GM12878 (cell line): ENCODE measurements at regions not wholly inside any gene's neighbourhood (a gene's known extent, or its start where the extent isn't known, plus 50 kb on each side); places are given as distances from the start of the nearest gene placed in this dataset.
"Not testable (repeated sequence)": the region's sequence is repeated elsewhere in the genome, so short reads cannot be mapped to it uniquely, and the experiment has no call there.

ENCODE experiments used
- ATAC-seq: fragments of 200-7000 bp; cut with Tn5 transposase; 3 replicates; pipeline ENCODE4 v1.9.1; 2020; ENCODE audit warnings: mild to moderate bottlenecking, moderate library complexity
- BruUV-seq: library from RNA; stranded (reverse); fragments of 400-500 nt; replicated peaks from 2 replicates; lab custom pipeline; 2021; lab: Mats Ljungman, UMichigan
- CTCF ChIA-PET: fragments of 300-600 bp; sonication (Branson Sonifier 250); formaldehyde crosslinking; extraction: SDS; loops from one replicate; lab custom pipeline; 2021; ENCODE audit warnings: inconsistent platforms; lab: Yijun Ruan, JAX
- POLR2A ChIA-PET: fragments of 350-600 bp; formaldehyde crosslinking; extraction: SDS; loops from one replicate; lab custom pipeline; 2021; ENCODE audit warnings: inconsistent platforms; lab: Charles Lee
- RAD21 ChIA-PET: fragments of 300-600 bp; sonication (Branson Sonifier 250); formaldehyde crosslinking; loops from one replicate; lab custom pipeline; 2023; ENCODE audit warnings: antibody characterized with exemption; ENCODE audit not compliant: unreplicated experiment; lab: Charles Lee
- SMC1A ChIA-PET: fragments of 300-600 bp; sonication (Branson Sonifier 250); formaldehyde crosslinking; loops from one replicate; lab custom pipeline; 2023; ENCODE audit not compliant: unreplicated experiment, uncharacterized antibody; lab: Charles Lee
- DNase-seq: peaks from one replicate; pipeline ENCODE4 v3.0.0-alpha.2; 2011; ENCODE audit warnings: low read depth, low spot score
- FAIRE-seq: peaks from 3 replicates; lab custom pipeline; 2011; peaks lifted over from hg19 to GRCh38; lab: Jason Lieb, UNC
- H2AFZ ChIP-seq: 2 replicates; pipeline ENCODE4 v1.6.0; 2011; ENCODE audit warnings: low read depth, low read length, control low read depth; ENCODE audit not compliant: control insufficient read depth
- H3K27ac ChIP-seq: 2 replicates; pipeline ENCODE4 v1.5.1; 2011; ENCODE audit warnings: control low read depth; ENCODE audit not compliant: control insufficient read depth, insufficient read depth
- H3K27me3 ChIP-seq, 2 experiments: replicated peaks in 1 of 2; 2 replicates each; pipeline versions ENCODE4 v1.6.0 to v1.6.1; 2011; ENCODE audit warnings: low read length in 1 of 2; ENCODE audit not compliant: control insufficient read depth in 2 of 2, insufficient read depth in 2 of 2
- H3K36me3 ChIP-seq, 2 experiments: 2 replicates each; pipeline ENCODE4 v1.5.1; 2011; ENCODE audit warnings: low read length in 1 of 2; ENCODE audit not compliant: control insufficient read depth in 2 of 2, insufficient read depth in 2 of 2
- H3K4me1 ChIP-seq: 2 replicates; pipeline ENCODE4 v1.6.1; 2011; ENCODE audit warnings: mild to moderate bottlenecking, low read length, moderate library complexity, mixed read lengths; ENCODE audit not compliant: control insufficient read depth, insufficient read depth
- H3K4me2 ChIP-seq: 2 replicates; pipeline ENCODE4 v1.6.0; 2011; ENCODE audit warnings: control low read depth; ENCODE audit not compliant: control insufficient read depth, insufficient read depth
- H3K4me3 ChIP-seq: fragments of 200-600 bp; sonication (generic); 2 replicates; pipeline ENCODE4 v1.5.1; 2016
- H3K79me2 ChIP-seq: 2 replicates; pipeline ENCODE4 v1.6.0; 2011; ENCODE audit warnings: low read length; ENCODE audit not compliant: control insufficient read depth, insufficient read depth
- H3K9ac ChIP-seq: 2 replicates; pipeline ENCODE4 v1.8.0; 2011; ENCODE audit warnings: low read length, control low read depth, mixed read lengths; ENCODE audit not compliant: control insufficient read depth, insufficient read depth
- H3K9me3 ChIP-seq: replicated peaks from 3 replicates; pipeline ENCODE4 v1.5.1; 2011; ENCODE audit warnings: mild to moderate bottlenecking, low read length; ENCODE audit not compliant: control insufficient read depth, insufficient read depth
- H4K20me1 ChIP-seq: 2 replicates; pipeline ENCODE4 v1.6.0; 2011; ENCODE audit not compliant: control insufficient read depth, insufficient read depth
- FOS ChIP-seq: IDR thresholded peaks from 3 replicates; pipeline ENCODE4 v1.6.1; 2011; ENCODE audit warnings: borderline replicate concordance; ENCODE audit not compliant: insufficient read length; ENCODE audit errors: extremely low read depth
- NFYB ChIP-seq: IDR thresholded peaks from 2 replicates; pipeline ENCODE4 v1.6.1; 2011; ENCODE audit warnings: low read depth, mild to moderate bottlenecking, low read length, improper control_type of control experiment, moderate library complexity; ENCODE audit not compliant: insufficient read depth
- RAD21 ChIP-seq: IDR thresholded peaks from 2 replicates; pipeline ENCODE4 v1.6.1; 2011; ENCODE audit warnings: mild to moderate bottlenecking, low read depth, low read length, moderate library complexity; ENCODE audit not compliant: insufficient read depth
- SPI1 ChIP-seq: IDR thresholded peaks from 2 replicates; pipeline ENCODE4 v1.6.1; 2011; ENCODE audit warnings: low read depth, mild to moderate bottlenecking, low read length, moderate library complexity, borderline replicate concordance; ENCODE audit not compliant: insufficient read depth
- SUZ12 ChIP-seq: fragments of 200-600 bp; sonication (generic); IDR thresholded peaks from one replicate; pipeline ENCODE4 v1.6.1; 2018; ENCODE audit warnings: antibody characterized with exemption, mild to moderate bottlenecking; ENCODE audit not compliant: unreplicated experiment
- WGBS: methylation state at CpG from one replicate; pipeline ENCODE4 v1.1.6; 2016; ENCODE audit warnings: low lambda C conversion rate; ENCODE audit not compliant: insufficient replicate concordance, insufficient coverage; ENCODE audit errors: missing lambda C conversion rate; 5-methylcytosine and 5-hydroxymethylcytosine counted together
- in situ Hi-C: fragments of 300-500 bp; cut with MboI; formaldehyde crosslinking; loops from 9 replicates; pipeline ENCODE4 v1.14.3; 2018; ENCODE audit warnings: mixed read lengths
- intact Hi-C: fragments of 100-400 bp; cut with micrococcal nuclease; formaldehyde crosslinking; loops from one replicate; pipeline ENCODE4 v1.14.2; 2022; ENCODE audit not compliant: unreplicated experiment
- TF ChIP-seq, protein P1 (sequence below): fragments of 450-650 bp; formaldehyde crosslinking; IDR thresholded peaks from 2 replicates; pipeline ENCODE4 v1.4.0; 2020; ENCODE audit warnings: mild to moderate bottlenecking, moderate library complexity
- TF ChIP-seq, protein P2 (sequence below): IDR thresholded peaks from 2 replicates; pipeline ENCODE4 v1.6.1; 2011; ENCODE audit warnings: borderline replicate concordance, low read depth, mild to moderate bottlenecking, moderate library complexity, mixed read lengths, low read length; ENCODE audit not compliant: insufficient read depth; ENCODE audit errors: extremely low read length
- TF ChIP-seq, protein P3 (sequence below): IDR thresholded peaks from 2 replicates; pipeline ENCODE4 v1.6.1; 2011; ENCODE audit warnings: borderline replicate concordance, low read depth, mild to moderate bottlenecking, moderate library complexity, low read length; ENCODE audit not compliant: insufficient read depth, poor library complexity, severe bottlenecking

DNA sequence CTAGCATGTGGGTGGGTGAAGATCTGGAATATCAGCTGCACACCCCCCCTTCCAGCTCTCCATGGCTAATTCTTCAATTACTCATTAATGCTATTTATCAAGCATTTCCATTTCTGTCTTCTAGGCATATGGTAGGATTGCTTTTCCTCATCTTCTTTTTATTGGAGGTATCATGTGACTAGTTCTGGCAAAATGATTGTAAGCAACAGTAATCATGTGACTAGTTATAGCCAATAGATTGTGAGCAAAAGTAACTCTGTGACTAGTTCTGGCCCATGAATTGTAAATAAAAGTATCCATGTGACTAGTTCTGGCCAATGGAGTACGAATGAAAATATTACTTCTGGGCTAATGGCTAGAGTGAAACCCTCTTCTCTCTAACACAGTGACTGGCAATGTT is 107.0 kb upstream of the TMEM132E start:
- ChIA-PET POLR2A (no interaction called here), CTCF (interaction anchor here (0.6 kb wide), 1 partner anchor 600 kb away, joined by 3 read pairs; no protein-coding TSS in a partner anchor), SMC1A (no interaction called here), RAD21 (no interaction called here)
- FAIRE-seq (no peak), ATAC-seq (no peak), DNase-seq (no peak)
- peaks cover 5 to 10% of the 10 kb centered on the region in 2 experiments; a peak in 3 of 4 replicates for H3K27me3 ChIP-seq
- H2AFZ ChIP-seq = no peak overlapping the region
- intact Hi-C loops (loop anchor here (10.0 kb wide), 1 partner anchor 58 kb away; no protein-coding TSS in a partner anchor), in situ Hi-C loops (no loop called here)
- WGBS = 0% methylated on average over 1 of the region's 1 CpG
- no peaks in the 10 kb centered on the region for H3K36me3 ChIP-seq
- no TSS peak for BruUV-seq
- H3K4me3 ChIP-seq = no peak overlapping the region
- no peak overlapping the region for H3K9ac ChIP-seq
- H3K79me2 ChIP-seq = no peaks in the 10 kb centered on the region
- no peak overlapping the region for H3K27ac ChIP-seq
- TF ChIP-seq NFYB (0 out of 2 replicates have a peak, but pooled peaks have one; percentile 36), RAD21 (no peak), SUZ12 (no peak), SPI1 (no peak), FOS (no peak)
- TF ChIP-seq, protein P1, sequence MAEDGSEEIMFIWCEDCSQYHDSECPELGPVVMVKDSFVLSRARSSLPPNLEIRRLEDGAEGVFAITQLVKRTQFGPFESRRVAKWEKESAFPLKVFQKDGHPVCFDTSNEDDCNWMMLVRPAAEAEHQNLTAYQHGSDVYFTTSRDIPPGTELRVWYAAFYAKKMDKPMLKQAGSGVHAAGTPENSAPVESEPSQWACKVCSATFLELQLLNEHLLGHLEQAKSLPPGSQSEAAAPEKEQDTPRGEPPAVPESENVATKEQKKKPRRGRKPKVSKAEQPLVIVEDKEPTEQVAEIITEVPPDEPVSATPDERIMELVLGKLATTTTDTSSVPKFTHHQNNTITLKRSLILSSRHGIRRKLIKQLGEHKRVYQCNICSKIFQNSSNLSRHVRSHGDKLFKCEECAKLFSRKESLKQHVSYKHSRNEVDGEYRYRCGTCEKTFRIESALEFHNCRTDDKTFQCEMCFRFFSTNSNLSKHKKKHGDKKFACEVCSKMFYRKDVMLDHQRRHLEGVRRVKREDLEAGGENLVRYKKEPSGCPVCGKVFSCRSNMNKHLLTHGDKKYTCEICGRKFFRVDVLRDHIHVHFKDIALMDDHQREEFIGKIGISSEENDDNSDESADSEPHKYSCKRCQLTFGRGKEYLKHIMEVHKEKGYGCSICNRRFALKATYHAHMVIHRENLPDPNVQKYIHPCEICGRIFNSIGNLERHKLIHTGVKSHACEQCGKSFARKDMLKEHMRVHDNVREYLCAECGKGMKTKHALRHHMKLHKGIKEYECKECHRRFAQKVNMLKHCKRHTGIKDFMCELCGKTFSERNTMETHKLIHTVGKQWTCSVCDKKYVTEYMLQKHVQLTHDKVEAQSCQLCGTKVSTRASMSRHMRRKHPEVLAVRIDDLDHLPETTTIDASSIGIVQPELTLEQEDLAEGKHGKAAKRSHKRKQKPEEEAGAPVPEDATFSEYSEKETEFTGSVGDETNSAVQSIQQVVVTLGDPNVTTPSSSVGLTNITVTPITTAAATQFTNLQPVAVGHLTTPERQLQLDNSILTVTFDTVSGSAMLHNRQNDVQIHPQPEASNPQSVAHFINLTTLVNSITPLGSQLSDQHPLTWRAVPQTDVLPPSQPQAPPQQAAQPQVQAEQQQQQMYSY (CRISPR knock-in tag) = no peak
- TF ChIP-seq, protein P2, sequence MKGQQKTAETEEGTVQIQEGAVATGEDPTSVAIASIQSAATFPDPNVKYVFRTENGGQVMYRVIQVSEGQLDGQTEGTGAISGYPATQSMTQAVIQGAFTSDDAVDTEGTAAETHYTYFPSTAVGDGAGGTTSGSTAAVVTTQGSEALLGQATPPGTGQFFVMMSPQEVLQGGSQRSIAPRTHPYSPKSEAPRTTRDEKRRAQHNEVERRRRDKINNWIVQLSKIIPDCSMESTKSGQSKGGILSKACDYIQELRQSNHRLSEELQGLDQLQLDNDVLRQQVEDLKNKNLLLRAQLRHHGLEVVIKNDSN = no peak
- TF ChIP-seq, protein P3, sequence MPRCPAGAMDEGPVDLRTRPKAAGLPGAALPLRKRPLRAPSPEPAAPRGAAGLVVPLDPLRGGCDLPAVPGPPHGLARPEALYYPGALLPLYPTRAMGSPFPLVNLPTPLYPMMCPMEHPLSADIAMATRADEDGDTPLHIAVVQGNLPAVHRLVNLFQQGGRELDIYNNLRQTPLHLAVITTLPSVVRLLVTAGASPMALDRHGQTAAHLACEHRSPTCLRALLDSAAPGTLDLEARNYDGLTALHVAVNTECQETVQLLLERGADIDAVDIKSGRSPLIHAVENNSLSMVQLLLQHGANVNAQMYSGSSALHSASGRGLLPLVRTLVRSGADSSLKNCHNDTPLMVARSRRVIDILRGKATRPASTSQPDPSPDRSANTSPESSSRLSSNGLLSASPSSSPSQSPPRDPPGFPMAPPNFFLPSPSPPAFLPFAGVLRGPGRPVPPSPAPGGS = peak; percentile 29
- no peak overlapping the region for H3K4me2 ChIP-seq
- no peaks in the 10 kb centered on the region for H4K20me1 ChIP-seq
- H3K9me3 ChIP-seq = no peaks in the 10 kb centered on the region
- no peaks in the 10 kb centered on the region for H3K4me1 ChIP-seq

DNA sequence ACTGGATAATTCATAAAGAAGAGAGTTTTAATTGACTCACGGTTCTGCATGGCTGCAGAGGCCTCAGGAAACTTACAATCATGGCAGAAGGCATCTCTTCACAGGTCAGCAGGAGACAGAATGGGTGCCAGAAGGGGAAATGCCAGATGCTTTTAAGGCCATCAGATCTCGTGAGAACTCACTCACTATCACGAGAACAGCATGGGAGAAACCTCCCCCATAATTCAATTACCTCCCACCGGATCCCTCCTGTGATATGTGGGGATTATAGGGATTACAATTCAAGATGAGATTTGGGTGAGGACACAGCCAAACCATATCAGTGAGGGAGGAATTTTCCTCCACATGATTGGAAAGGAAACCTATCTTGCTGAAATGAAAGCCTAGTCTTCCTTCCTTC is 108.1 kb upstream of the TMEM132E start:
- H3K27me3 ChIP-seq = peaks cover 3 to 10% of the 10 kb centered on the region in 2 experiments; a peak in 3 of 4 replicates
- FAIRE-seq, H3K27ac ChIP-seq, H3K36me3 ChIP-seq, DNase-seq, H2AFZ ChIP-seq, ATAC-seq, RAD21 ChIA-PET, H3K4me1 ChIP-seq, H3K4me2 ChIP-seq, H3K79me2 ChIP-seq, in situ Hi-C loops, H3K4me3 ChIP-seq, H3K9ac ChIP-seq, CTCF ChIA-PET, H3K9me3 ChIP-seq, H4K20me1 ChIP-seq, SMC1A ChIA-PET, BruUV-seq, POLR2A ChIA-PET: not testable (repeated sequence)
- WGBS = 14% methylated on average over 4 of the region's 4 CpGs
- intact Hi-C loops = loop anchor here (10.0 kb wide), 1 partner anchor 56 kb away; no protein-coding TSS in a partner anchor
